HG02763 (cell line): ENCODE measurements at regions not wholly inside any gene's neighbourhood (a gene's known extent, or its start where the extent isn't known, plus 50 kb on each side); places are given as distances from the start of the nearest gene placed in this dataset.
A peak's percentile ranks its signal among the peaks of the same experiment; 100 is the strongest.
"Not testable (repeated sequence)": the region's sequence is repeated elsewhere in the genome, so short reads cannot be mapped to it uniquely, and the experiment has no call there.

Source experiments
- ATAC-seq: cut with Tn5 transposase; IDR thresholded peaks from one replicate; pipeline ENCODE4 v1.9.1; 2021; ENCODE audit warnings: mild to moderate bottlenecking, moderate library complexity; ENCODE audit not compliant: unreplicated experiment

GRCh38 chrX:40852586-40852985 is 117.2 kb upstream of the MED14 start:
- ATAC-seq = no peak

DNA sequence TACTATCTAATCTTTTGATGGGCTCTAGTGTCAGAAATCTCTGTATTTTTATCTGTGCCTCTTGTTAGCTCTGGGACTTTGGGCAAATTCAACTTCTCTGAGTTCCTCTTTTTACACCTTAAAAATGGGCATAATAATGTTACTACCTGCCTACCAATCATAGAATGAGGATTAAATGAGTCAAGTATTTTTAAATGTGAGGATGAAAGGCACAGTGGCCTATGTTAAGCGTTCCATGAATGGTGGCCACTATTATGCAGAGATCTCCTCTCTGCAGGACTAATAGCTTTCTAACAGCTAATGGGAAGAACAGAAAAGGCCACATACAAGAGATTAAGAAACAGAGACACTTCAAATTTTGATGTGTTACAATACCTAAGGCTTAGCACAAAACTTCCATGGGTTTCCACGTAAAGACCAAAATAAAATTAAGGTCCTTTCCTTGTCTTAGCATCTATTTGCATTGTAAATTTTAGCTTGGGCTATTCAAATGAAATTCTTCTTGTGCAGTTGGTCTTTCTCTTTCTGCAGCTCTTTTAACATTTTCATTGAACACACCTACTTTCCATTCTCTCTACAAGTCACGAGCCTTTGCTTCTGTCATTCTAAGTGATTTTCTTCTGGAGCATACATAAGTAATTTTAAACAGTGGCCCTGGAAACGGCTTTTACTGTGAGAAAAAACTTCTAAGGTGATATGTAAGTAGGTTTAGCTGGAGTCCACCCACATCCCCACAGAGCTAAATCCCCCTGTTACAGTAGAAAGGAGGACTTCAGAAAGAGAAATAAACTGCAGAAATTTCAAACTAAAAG is 117.9 kb upstream of the MED14 start:
- ATAC-seq = no peak

- no peak for ATAC-seq
These were observed 118.4 kb upstream of the MED14 start for GRCh38 chrX:40853816-40854123.

GRCh38 chrX:40854242-40854641 is 118.9 kb upstream of the MED14 start:
- no peak for ATAC-seq

GRCh38 chrX:40855411-40855810 is 120.1 kb upstream of the MED14 start:
- no peak for ATAC-seq

DNA sequence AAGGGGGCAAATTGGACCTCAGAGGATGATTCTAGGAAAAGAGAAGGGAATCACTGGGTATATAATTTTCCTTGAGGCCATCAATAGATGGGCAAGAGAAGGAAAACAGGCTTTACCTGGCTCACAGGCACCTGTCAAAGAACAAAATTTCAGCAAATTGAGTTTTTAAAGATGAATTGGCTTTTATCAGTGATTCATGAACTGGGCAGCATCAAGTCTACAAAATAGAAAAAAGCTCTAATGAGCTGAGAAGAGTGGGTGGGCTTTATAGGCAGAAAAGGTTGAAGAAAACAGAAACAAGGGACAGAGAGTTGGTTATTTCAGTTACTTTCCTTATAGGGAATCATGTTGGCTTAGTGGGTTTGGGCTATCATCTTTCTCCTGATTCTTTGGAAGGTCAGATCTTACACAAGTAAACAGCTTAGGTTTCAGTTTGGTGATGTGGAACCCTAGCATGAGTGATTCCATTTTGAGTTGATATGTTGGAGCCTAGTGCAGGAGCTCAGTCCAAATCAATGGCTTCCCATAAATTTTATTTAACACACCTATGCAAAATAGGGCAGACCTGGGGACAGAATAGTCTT is 120.7 kb upstream of the MED14 start:
- no peak for ATAC-seq

GRCh38 chrX:40861952-40862554 is 126.7 kb upstream of the MED14 start:
- ATAC-seq = not testable (repeated sequence)

GRCh38 chrX:40863260-40863659 is 127.9 kb upstream of the MED14 start:
- not testable (repeated sequence) for ATAC-seq

DNA sequence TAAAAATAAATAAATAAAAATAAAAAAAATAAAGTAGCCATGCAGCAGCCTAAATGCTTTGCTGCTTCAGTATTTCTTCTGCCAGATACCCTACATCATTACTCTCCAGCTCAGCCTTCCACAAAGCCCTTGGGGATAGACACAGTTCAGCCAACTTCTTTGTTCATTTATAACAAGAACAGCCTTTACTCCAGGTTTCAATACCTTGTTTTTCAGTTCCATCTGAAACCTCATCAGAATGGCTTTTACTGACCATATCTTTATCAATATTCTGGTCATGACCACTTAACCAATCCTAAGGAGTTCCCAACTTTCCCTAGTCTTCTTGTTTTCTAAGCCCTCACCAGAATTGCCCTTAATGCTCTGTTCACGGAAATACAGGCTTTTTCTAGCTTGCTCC is 128.3 kb upstream of the MED14 start:
- ATAC-seq = no peak

GRCh38 chrX:40864972-40865371 is 129.6 kb upstream of the MED14 start:
- no peak for ATAC-seq

DNA sequence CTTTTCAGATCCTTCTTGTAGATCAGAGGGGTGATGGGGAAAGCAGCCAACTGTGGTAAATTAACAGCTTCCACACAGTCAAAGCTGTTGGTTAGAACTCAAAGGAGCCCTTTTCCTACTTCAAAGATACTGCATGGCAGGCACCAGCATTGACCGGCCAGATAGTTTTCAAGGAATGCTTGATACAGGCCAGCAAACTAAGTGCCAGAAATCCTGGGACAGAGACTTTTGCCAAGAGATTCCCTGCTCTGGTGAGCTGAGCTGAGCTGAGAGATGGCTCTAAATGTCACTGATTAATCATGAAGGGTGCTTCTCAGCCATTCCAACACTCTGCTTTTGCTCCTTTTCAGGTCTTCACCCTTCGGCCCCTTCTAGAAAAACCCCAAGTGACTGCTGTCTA is 131.6 kb upstream of the MED14 start:
- no peak for ATAC-seq

DNA sequence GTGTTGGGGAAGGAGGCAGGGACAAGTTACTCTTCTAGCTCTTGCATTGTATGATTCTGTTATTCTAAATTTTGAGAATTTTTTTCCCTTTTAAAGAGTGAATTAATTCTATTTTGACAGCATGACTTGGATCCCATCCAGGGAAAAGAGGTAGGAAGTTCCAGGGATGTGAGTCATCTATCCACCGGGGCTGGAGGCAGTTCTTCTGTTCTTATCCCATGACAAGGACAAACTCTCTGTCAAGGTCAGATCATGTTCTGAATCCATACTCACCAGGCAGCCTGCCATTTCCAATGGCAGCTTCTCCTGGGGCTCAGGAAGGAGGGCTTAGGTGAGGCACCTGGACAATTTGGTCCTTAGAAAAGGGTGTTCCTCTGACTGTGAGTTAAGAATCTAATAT is 132.0 kb upstream of the MED14 start:
- no peak for ATAC-seq

DNA sequence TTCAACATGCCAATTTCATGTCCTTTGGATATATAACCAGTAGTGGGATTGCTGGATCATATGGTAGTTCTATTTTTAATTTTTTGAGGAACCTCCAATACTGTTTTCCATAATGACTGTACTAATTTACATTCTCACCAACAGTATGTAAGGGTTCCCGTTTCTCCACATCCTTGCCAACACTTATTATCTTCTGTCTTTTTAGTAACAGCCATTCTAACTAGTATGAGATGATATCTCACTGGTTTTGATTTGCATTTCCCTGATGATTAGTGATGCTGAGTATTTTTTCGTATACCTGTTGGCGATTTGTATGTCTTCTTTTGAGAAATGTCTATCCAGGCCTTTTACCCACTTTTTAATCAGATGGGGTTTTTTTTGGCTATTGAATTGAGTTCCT is 133.5 kb upstream of the MED14 start:
- no peak for ATAC-seq

DNA sequence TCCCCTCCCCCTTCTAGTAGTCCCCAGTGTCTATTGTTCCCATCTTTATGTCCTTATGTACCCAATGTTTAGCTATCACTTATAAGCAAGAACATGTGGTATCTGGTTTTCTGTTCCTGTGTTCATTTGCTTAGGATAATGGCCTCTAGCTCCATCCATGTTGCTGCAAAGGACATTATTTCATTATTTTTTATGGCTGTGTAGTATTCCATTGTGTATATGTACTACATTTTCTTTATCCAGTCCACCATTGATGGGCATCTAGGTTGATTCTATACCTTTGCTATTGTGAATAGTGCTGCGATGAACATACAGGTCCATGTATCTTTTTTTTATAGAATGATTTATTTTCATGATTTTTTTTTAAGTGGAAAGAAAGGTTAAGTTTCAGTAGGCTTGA is 135.6 kb upstream of the MED14 start:
- not testable (repeated sequence) for ATAC-seq

DNA sequence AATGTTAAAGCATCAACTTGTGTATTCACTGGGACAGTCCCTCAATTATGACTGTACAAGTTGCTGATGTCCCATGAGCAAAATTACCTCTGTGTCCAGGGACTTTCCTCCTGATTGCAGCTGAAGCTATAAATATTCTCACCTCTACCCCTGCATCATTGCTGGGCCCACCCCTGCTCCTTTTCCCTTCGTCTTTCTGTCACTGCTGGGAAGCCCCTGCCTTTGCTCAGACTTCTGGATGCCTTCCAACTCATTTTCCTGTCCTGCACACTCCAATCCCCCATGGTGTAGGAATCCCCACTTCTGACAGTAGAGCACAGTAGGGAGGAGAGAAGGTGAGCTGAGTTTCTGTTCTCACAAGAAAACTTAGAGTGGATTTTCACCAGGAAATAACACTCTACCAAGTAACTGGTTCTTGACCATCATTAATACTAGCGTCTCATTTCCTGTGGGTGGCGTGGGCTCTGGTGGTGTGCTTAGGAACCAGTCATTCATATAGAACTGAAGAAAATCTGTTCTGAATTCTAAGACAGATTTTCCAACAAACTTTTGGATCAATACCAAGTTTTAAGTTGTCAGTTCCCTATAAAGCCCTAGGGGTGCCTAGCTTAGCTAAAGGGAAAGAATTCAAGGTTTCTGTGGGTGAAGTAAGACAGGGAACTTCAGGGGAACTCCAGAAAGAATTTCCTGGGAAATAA is 136.2 kb upstream of the MED14 start:
- ATAC-seq = peak; percentile 74

GRCh38 chrX:40872351-40872750 is 137.0 kb upstream of the MED14 start:
- ATAC-seq = no peak

- no peak for ATAC-seq
These were observed 140.1 kb upstream of the MED14 start for GRCh38 chrX:40875476-40875875.

GRCh38 chrX:40877887-40878286 is 142.5 kb upstream of the MED14 start:
- ATAC-seq = no peak

DNA sequence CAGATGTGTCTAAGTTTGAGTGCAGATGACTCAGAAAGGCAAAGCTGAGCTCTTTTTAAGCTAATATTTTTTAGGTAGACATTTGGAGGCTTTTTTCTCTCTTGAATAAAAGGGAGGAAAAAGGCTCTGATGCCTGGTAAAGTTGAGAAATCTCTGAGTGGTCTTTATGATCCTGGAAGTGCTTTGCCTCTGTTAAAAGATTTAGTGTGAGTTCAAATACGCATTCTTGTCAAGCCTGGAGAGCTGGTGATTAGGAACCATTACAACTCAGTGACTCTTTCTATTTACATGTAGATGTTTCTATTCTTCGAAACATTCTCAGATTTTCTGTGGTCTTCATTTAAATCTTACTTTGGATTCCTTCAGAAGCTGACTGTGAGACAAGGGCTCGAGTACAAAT is 143.4 kb upstream of the MED14 start:
- ATAC-seq = no peak

GRCh38 chrX:40879172-40879571 is 143.8 kb upstream of the MED14 start:
- not testable (repeated sequence) for ATAC-seq

GRCh38 chrX:40880712-40881111 is 145.4 kb upstream of the MED14 start:
- no peak for ATAC-seq
